ENCODE measurements at regions not wholly inside any gene's neighbourhood (a gene's known extent, or its start where the extent isn't known, plus 50 kb on each side); places are given as distances from the start of the nearest gene placed in this dataset.
A peak's percentile ranks its signal among the peaks of the same experiment; 100 is the strongest.

GRCh38 chr2:78416625-78417300, 608.7 kb upstream of the REG3G start (continued):
- no peak for TF ChIP-seq ZNF30 (CRISPR knock-in tag; IDR thresholded peaks at IDR 0.05)
- TF ChIP-seq NFRKB (IDR thresholded peaks at IDR 0.05): no peak
- TF ChIP-seq MBD4 (IDR thresholded peaks at IDR 0.05; ENCODE audit: borderline replicate concordance, low read length): no peak
- TF ChIP-seq ZNF282 (IDR thresholded peaks at IDR 0.05; ENCODE audit: partially characterized antibody): no peak
- TF ChIP-seq ASH2L (IDR thresholded peaks at IDR 0.05; ENCODE audit: insufficient read length, low read depth, low read length): no peak
- TF ChIP-seq ZNF574 (CRISPR knock-in tag; IDR thresholded peaks at IDR 0.05): no peak
- TF ChIP-seq ZNF451 (CRISPR knock-in tag; IDR thresholded peaks at IDR 0.05): no peak
- TF ChIP-seq SP2 (CRISPR knock-in tag; IDR thresholded peaks at IDR 0.05): no peak
- no peak for TF ChIP-seq HHEX (CRISPR knock-in tag; IDR thresholded peaks at IDR 0.05)
- no peak for TF ChIP-seq ZNF501 (CRISPR knock-in tag; IDR thresholded peaks at IDR 0.05)
- TF ChIP-seq ARID4A (CRISPR knock-in tag; IDR thresholded peaks at IDR 0.05; ENCODE audit: borderline replicate concordance): no peak
- TF ChIP-seq EZH2 (conservative IDR thresholded peaks at IDR 0.05; ENCODE audit: low read depth, low read length): no peak
- TF ChIP-seq CBX2 (IDR thresholded peaks at IDR 0.05; ENCODE audit: low read depth, low read length): no peak
- TF ChIP-seq CBX2 (CRISPR knock-in tag; IDR thresholded peaks at IDR 0.05; ENCODE audit: low read depth): no peak
- TF ChIP-seq ZNF607 (CRISPR knock-in tag; IDR thresholded peaks at IDR 0.05; ENCODE audit: borderline replicate concordance): no peak
- no peak for TF ChIP-seq ZNF484 (CRISPR knock-in tag; IDR thresholded peaks at IDR 0.05; ENCODE audit: borderline replicate concordance, low read depth)
- TF ChIP-seq ZNF776 (CRISPR knock-in tag; IDR thresholded peaks at IDR 0.05): no peak
- no peak for TF ChIP-seq BHLHE40 (IDR thresholded peaks at IDR 0.05; ENCODE audit: low read length)
- TF ChIP-seq PAXIP1 (CRISPR knock-in tag; conservative IDR thresholded peaks at IDR 0.05): peak; percentile 46
- TF ChIP-seq CREB1 (IDR thresholded peaks at IDR 0.05): no peak
- peak; percentile 59 for TF ChIP-seq CREB1 (CRISPR knock-in tag; IDR thresholded peaks at IDR 0.05)
- no peak for TF ChIP-seq EED (CRISPR knock-in tag; IDR thresholded peaks at IDR 0.05)

All from HepG2 (cell line).